ENCODE measurements at regions not wholly inside any gene's neighbourhood (a gene's known extent, or its start where the extent isn't known, plus 50 kb on each side); places are given as distances from the start of the nearest gene placed in this dataset.

DNA sequence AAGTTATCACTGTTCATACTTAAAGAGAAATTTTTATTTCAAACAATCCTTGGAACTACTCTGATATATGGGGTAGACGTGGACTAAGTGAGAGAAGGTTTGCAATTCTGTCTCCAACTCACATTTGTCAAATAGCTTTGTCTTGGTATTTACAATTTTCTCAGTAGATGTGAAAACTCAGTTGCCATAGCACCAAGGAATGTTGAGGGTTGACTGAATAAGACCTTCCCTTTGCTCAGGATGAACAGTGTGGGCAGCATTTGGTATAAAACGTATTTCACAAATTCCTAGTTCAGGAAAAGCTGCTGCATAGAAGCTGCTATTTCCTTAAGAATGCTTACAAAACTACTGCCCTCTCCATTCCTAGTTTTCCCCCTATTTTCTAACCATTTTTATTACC, 399.5 kb downstream of the NKX6-1 start:
- H2AFZ ChIP-seq (ENCODE audit: low read depth, low read length), result no peak overlapping the region
- TF ChIP-seq POLR2A (IDR thresholded peaks at IDR 0.05; ENCODE audit: low read depth, low read length) (no peak), JUN (IDR thresholded peaks at IDR 0.05; ENCODE audit: borderline replicate concordance, insufficient read depth, insufficient read length, low read depth) (no peak), CTCF (IDR thresholded peaks at IDR 0.05; ENCODE audit: extremely low read depth in 1 of 2, insufficient read depth in 1 of 2, low read depth in 1 of 2, low read length in 2 of 2) (no peak), EZH2 (IDR thresholded peaks at IDR 0.05; ENCODE audit: borderline replicate concordance, low read depth, low read length, severe bottlenecking) (no peak), POLR2AphosphoS5 (IDR thresholded peaks at IDR 0.05; ENCODE audit: insufficient read depth, low read depth, low read length) (no peak), MYC (IDR thresholded peaks at IDR 0.05; ENCODE audit: low read depth, low read length) (no peak), FOS (IDR thresholded peaks at IDR 0.05; ENCODE audit: borderline replicate concordance, insufficient read depth, low read length) (no peak), GATA2 (IDR thresholded peaks at IDR 0.05; ENCODE audit: insufficient read depth, insufficient read length, low read depth, low read length) (no peak)
- TF ChIP-seq, protein P1, sequence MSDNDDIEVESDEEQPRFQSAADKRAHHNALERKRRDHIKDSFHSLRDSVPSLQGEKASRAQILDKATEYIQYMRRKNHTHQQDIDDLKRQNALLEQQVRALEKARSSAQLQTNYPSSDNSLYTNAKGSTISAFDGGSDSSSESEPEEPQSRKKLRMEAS (IDR thresholded peaks at IDR 0.05; ENCODE audit: insufficient read depth, insufficient read length), result no peak
- no peak overlapping the region for H3K4me2 ChIP-seq (ENCODE audit: insufficient read depth, low read length)
- H3K9ac ChIP-seq (replicated peaks; ENCODE audit: extremely low read depth, insufficient read depth, low read length), result no peak overlapping the region
- ChIA-PET POLR2A (no interaction called here), CTCF (no interaction called here)
- no peak overlapping the region for H3K27ac ChIP-seq (ENCODE audit: insufficient read depth, low read depth, low read length)
- no peaks in the 10 kb centered on the region for H3K27me3 ChIP-seq (ENCODE audit: control insufficient read depth in 2 of 2, insufficient read depth in 2 of 2, low read length in 2 of 2)
- intact Hi-C loops (cut with micrococcal nuclease) (no loop called here), dilution Hi-C loops (cut with MboI; ENCODE audit: extremely low pct_ligation_motif_present, low sequenced_read_pairs) (no loop called here)
- DNase-seq (ENCODE audit: low read depth, low spot score), result no peak
- H4K20me1 ChIP-seq (replicated peaks; ENCODE audit: control insufficient read depth, extremely low read depth, insufficient read depth, low read length), result no peaks in the 10 kb centered on the region
- no TSS peak for BruUV-seq (replicated peaks)
- no peaks in the 10 kb centered on the region for H3K36me3 ChIP-seq (ENCODE audit: control insufficient read depth in 2 of 2, extremely low read depth in 1 of 2, insufficient read depth in 2 of 2, low read length in 2 of 2)
- H3K9me1 ChIP-seq (replicated peaks; ENCODE audit: control insufficient read depth, extremely low read depth, insufficient read depth, low read length), result no peaks in the 10 kb centered on the region
- H3K79me2 ChIP-seq (ENCODE audit: control insufficient read depth, insufficient read depth, low read length), result no peaks in the 10 kb centered on the region
- no peaks in the 10 kb centered on the region for H3K9me3 ChIP-seq (replicated peaks; ENCODE audit: control insufficient read depth, insufficient read depth, low read length)
- H3K4me1 ChIP-seq (ENCODE audit: control insufficient read depth, extremely low read depth, insufficient read depth, low read length), result no peaks in the 10 kb centered on the region
- no peak for FAIRE-seq
- no peak overlapping the region for H3K4me3 ChIP-seq (replicated peaks in 1 of 3; ENCODE audit: insufficient read depth in 1 of 3, low read depth in 1 of 3, low read length in 3 of 3)
